ENCODE measurements at regions not wholly inside any gene's neighbourhood (a gene's known extent, or its start where the extent isn't known, plus 50 kb on each side); places are given as distances from the start of the nearest gene placed in this dataset.

DNA sequence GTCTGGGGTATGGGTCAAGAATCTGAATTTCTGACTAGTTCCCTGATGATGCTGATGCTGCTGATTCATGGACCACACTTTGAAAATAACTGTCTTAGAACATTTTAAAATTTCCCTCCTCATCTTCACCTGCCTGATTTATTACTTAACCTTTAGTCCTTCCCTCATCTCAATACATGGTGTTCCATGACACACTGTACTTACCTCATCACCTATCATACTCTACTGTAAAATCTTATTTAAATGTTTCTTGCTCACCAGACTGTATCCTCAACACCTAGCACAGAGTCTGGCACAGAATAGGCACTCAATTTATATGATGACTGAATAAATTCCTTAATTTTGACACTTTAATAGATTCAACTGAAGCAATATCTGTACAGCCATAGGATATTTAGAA, 95.7 kb downstream of the FAM161A start:
- no peak for ATAC-seq (ENCODE audit: low read depth)
- Mint-ChIP-seq H3K36me3 (ENCODE audit: low read depth) (peaks cover 2% of the 10 kb centered on the region), H3K27me3 (no peaks in the 10 kb centered on the region), H3K4me3 (no peak overlapping the region), H3K27ac (no peak overlapping the region), H3K4me1 (peaks cover 10% of the 10 kb centered on the region), H3K9me3 (peaks cover 11% of the 10 kb centered on the region)
- CTCF ChIA-PET = no interaction called here
- POLR2A ChIA-PET = no interaction called here
- DNase-seq = no peak
- TF ChIP-seq, protein P1, sequence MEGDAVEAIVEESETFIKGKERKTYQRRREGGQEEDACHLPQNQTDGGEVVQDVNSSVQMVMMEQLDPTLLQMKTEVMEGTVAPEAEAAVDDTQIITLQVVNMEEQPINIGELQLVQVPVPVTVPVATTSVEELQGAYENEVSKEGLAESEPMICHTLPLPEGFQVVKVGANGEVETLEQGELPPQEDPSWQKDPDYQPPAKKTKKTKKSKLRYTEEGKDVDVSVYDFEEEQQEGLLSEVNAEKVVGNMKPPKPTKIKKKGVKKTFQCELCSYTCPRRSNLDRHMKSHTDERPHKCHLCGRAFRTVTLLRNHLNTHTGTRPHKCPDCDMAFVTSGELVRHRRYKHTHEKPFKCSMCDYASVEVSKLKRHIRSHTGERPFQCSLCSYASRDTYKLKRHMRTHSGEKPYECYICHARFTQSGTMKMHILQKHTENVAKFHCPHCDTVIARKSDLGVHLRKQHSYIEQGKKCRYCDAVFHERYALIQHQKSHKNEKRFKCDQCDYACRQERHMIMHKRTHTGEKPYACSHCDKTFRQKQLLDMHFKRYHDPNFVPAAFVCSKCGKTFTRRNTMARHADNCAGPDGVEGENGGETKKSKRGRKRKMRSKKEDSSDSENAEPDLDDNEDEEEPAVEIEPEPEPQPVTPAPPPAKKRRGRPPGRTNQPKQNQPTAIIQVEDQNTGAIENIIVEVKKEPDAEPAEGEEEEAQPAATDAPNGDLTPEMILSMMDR (IDR thresholded peaks at IDR 0.05) = no peak
- intact Hi-C loops (cut with micrococcal nuclease) = no loop called here

DNA sequence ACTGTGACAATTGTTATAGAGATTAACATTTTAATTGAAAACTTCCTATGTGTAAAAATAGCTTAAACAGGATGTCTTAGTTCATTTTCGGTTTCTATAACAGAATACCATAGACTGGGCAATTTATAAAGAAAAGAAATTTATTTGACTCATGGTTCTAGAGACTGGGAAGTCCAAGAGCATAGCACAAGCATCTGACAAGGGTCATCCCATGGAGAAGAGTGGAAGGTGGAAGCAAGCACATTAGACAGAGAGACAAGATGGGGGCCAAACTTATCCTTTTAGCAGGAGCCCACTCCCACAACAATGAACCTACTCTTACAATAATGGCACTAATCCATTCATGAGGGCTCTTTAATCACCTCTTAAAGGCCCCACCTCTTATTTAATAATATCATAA, 100.3 kb downstream of the FAM161A start:
- H3K9me3 Mint-ChIP-seq = peaks cover 13% of the 10 kb centered on the region
- no peak overlapping the region for H3K4me3 Mint-ChIP-seq
- H3K27ac Mint-ChIP-seq = no peak overlapping the region
- no peak for DNase-seq
- peaks cover 2% of the 10 kb centered on the region for H3K36me3 Mint-ChIP-seq (ENCODE audit: low read depth)
- peaks cover 3% of the 10 kb centered on the region for H3K4me1 Mint-ChIP-seq
- TF ChIP-seq, protein P1 (IDR thresholded peaks at IDR 0.05) = no peak
- intact Hi-C loops (cut with micrococcal nuclease) = no loop called here
- ChIA-PET CTCF (no interaction called here), POLR2A (no interaction called here)
- H3K27me3 Mint-ChIP-seq = no peaks in the 10 kb centered on the region
- ATAC-seq (ENCODE audit: low read depth) = no peak

GRCh38 chr2:61750624-61751023, 103.2 kb downstream of the FAM161A start:
- Mint-ChIP-seq H3K9me3 (peaks cover 11% of the 10 kb centered on the region), H3K4me1 (peaks cover 3% of the 10 kb centered on the region), H3K36me3 (ENCODE audit: low read depth) (peaks cover 1% of the 10 kb centered on the region), H3K27ac (no peak overlapping the region), H3K27me3 (no peaks in the 10 kb centered on the region), H3K4me3 (no peak overlapping the region)
- CTCF ChIA-PET = no interaction called here
- intact Hi-C loops (cut with micrococcal nuclease) = no loop called here
- ATAC-seq (ENCODE audit: low read depth) (no peak), DNase-seq (no peak)
- TF ChIP-seq, protein P1 (IDR thresholded peaks at IDR 0.05) = no peak
- POLR2A ChIA-PET = no interaction called here

- TF ChIP-seq, protein P1 (IDR thresholded peaks at IDR 0.05) = no peak
- H3K9me3 Mint-ChIP-seq = no peaks in the 10 kb centered on the region
- H3K36me3 Mint-ChIP-seq (ENCODE audit: low read depth) = no peaks in the 10 kb centered on the region
- no peaks in the 10 kb centered on the region for H3K4me1 Mint-ChIP-seq
- H3K4me3 Mint-ChIP-seq = no peak overlapping the region
- no peak for ATAC-seq (ENCODE audit: low read depth)
- intact Hi-C loops (cut with micrococcal nuclease) = no loop called here
- ChIA-PET CTCF (no interaction called here), POLR2A (interaction anchor here (0.6 kb wide), 1 partner anchor 146 kb away, joined by 6 read pairs; no protein-coding TSS in a partner anchor)
- H3K27me3 Mint-ChIP-seq = no peaks in the 10 kb centered on the region
- DNase-seq = no peak
- H3K27ac Mint-ChIP-seq = no peak overlapping the region
Observed at GRCh38 chr2:61742955-61743354, 110.9 kb downstream of the FAM161A start.

DNA sequence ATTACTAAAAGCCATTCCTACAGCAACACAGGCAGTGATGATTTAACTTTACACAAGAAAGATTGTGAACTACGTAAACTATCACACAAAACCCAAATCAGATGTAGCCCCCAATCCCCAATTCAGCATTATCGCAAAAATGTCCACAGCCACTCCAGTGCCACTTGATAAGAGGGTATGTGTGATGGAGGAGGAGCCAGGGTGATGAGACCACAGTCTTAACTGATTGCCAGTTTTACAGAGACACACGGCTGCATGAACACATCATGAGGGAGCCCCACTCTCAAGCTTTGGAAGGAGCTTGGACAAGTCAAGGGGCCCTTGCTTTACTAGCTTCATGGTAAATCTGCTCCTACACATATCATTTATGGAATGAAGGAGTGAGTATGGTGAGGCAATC, 116.0 kb downstream of the FAM161A start:
- H3K27me3 Mint-ChIP-seq = peaks cover 6% of the 10 kb centered on the region
- no peaks in the 10 kb centered on the region for H3K9me3 Mint-ChIP-seq
- DNase-seq (no peak), ATAC-seq (ENCODE audit: low read depth) (no peak)
- CTCF ChIA-PET = no interaction called here
- no peaks in the 10 kb centered on the region for H3K36me3 Mint-ChIP-seq (ENCODE audit: low read depth)
- no peak overlapping the region for H3K4me3 Mint-ChIP-seq
- intact Hi-C loops (cut with micrococcal nuclease) = no loop called here
- no peak overlapping the region for H3K27ac Mint-ChIP-seq
- TF ChIP-seq, protein P1 (IDR thresholded peaks at IDR 0.05) = no peak
- no peaks in the 10 kb centered on the region for H3K4me1 Mint-ChIP-seq
- POLR2A ChIA-PET = no interaction called here
